ENCODE measurements at regions not wholly inside any gene's neighbourhood (a gene's known extent, or its start where the extent isn't known, plus 50 kb on each side); places are given as distances from the start of the nearest gene placed in this dataset.

GRCh38 chr14:98243332-98243731 lies 1028.7 kb downstream of the BCL11B start:
- in situ Hi-C loops (cut with HindIII; ENCODE audit: low sequenced_read_pairs) = no loop called here
- DNase-seq (ENCODE audit: low read depth) = no peak
- H3K4me3 ChIP-seq (ENCODE audit: low read depth, low read length) = no peak overlapping the region
- TF ChIP-seq CTCF (IDR thresholded peaks at IDR 0.05; ENCODE audit: low read depth, low read length, missing control alignments) = no peak

GRCh38 chr14:98244162-98244948 lies 1027.6 kb downstream of the BCL11B start:
- no peak for TF ChIP-seq CTCF (IDR thresholded peaks at IDR 0.05; ENCODE audit: low read depth, low read length, missing control alignments)

DNA sequence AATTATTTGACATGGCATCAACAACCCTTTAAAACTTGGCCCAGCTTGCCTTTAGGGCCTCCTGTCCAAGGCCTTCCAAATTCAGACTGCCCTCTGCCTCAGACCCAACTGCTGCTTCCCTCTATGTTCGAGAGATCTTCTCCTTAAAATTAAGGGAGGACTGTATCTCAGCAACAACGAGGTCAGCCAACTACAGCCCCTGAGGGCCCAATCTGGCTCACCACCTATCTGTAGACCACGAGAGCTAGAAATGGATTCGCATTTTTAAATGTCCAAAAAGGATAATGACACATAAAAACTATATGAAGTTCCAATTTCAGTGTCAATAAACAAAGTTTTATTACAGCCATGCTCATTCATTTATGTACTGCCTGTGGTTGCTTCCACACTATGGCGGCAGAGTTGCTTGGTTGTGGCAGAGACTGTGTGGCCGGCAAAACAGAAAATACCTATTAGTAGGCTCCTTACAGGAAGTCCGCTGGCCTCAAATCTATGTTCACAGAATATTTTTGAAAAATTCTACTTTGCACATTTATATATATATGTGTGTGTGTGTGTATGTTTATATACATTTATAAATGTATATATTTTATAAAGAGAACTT lies 1026.9 kb downstream of the BCL11B start:
- in situ Hi-C loops (cut with HindIII; ENCODE audit: low sequenced_read_pairs) = loop anchor here (5.0 kb wide), 1 partner anchor 42 kb away; no protein-coding TSS in a partner anchor
- no peak overlapping the region for H3K4me3 ChIP-seq (ENCODE audit: low read depth, low read length)
- no peak for DNase-seq (ENCODE audit: low read depth)
- TF ChIP-seq CTCF (IDR thresholded peaks at IDR 0.05; ENCODE audit: low read depth, low read length, missing control alignments) = no peak

More at GRCh38 chr14:98244162-98244948, 1027.6 kb downstream of the BCL11B start:
- in situ Hi-C loops (cut with HindIII; ENCODE audit: low sequenced_read_pairs) = no loop called here
- H3K4me3 ChIP-seq (ENCODE audit: low read depth, low read length) = no peak overlapping the region
- DNase-seq (ENCODE audit: low read depth) = no peak

- TF ChIP-seq CTCF (IDR thresholded peaks at IDR 0.05; ENCODE audit: low read depth, low read length, missing control alignments) = no peak
- DNase-seq (ENCODE audit: low read depth) = no peak
- H3K4me3 ChIP-seq (ENCODE audit: low read depth, low read length) = no peak overlapping the region
- in situ Hi-C loops (cut with HindIII; ENCODE audit: low sequenced_read_pairs) = loop anchor here (5.0 kb wide), 1 partner anchor 38 kb away; no protein-coding TSS in a partner anchor
These were observed 1022.9 kb downstream of the BCL11B start for GRCh38 chr14:98249057-98249456.

DNA sequence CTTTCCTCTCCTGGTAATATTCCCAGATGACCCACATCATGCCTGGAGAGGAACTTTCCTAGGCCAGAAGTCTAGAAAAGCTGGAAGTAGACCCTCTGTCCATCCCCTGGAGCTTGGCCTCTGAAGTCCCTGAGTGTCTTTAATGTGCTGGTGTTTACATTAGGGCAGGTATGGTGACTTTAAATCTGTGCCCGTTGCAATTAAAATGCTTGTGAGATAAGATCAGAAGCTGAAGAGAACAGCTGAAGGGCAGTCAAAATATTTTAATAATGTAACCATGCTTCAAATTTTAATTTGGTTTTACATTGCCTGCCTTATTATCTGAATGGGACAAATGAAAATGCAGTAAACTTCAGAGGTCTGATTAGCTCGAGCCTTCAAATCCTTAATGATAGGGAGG lies 1022.5 kb downstream of the BCL11B start:
- no peak overlapping the region for H3K4me3 ChIP-seq (ENCODE audit: low read depth, low read length)
- in situ Hi-C loops (cut with HindIII; ENCODE audit: low sequenced_read_pairs) = loop anchor here (5.0 kb wide), 1 partner anchor 38 kb away; no protein-coding TSS in a partner anchor
- no peak for TF ChIP-seq CTCF (IDR thresholded peaks at IDR 0.05; ENCODE audit: low read depth, low read length, missing control alignments)
- no peak for DNase-seq (ENCODE audit: low read depth)

- DNase-seq (ENCODE audit: low read depth) = no peak
- in situ Hi-C loops (cut with HindIII; ENCODE audit: low sequenced_read_pairs) = no loop called here
- TF ChIP-seq CTCF (IDR thresholded peaks at IDR 0.05; ENCODE audit: low read depth, low read length, missing control alignments) = no peak
- H3K4me3 ChIP-seq (ENCODE audit: low read depth, low read length) = no peak overlapping the region
These were observed 1019.2 kb downstream of the BCL11B start for GRCh38 chr14:98252820-98253219.
